NCI-H1417 (cell line): ENCODE measurements at regions not wholly inside any gene's neighbourhood (a gene's known extent, or its start where the extent isn't known, plus 50 kb on each side); places are given as distances from the start of the nearest gene placed in this dataset.

ENCODE experiments used
- DNase-seq, 3 experiments: peaks; one replicate each; lab custom pipeline; 2025; lab: John Stamatoyannopoulos, UW

DNA sequence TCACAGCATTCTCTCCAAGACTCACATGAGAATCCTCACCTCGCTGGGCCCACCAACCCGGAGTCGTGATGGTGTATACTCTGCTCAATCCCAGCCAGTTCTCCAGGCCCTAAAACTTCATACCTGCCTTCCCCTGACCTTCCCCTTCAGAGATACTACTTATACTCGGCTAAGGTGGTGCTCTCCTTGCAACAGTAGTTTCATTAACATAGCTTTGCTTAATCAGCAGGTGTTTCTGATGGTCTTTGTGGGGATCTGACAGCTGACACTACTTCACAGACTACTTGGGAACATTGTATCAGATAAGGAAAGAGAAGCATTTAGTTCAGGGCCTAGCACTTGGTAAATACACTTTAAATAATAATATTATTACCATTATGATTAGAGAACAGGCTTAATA is 301.5 kb upstream of the DAB1 start:
- DNase-seq: no peak

DNA sequence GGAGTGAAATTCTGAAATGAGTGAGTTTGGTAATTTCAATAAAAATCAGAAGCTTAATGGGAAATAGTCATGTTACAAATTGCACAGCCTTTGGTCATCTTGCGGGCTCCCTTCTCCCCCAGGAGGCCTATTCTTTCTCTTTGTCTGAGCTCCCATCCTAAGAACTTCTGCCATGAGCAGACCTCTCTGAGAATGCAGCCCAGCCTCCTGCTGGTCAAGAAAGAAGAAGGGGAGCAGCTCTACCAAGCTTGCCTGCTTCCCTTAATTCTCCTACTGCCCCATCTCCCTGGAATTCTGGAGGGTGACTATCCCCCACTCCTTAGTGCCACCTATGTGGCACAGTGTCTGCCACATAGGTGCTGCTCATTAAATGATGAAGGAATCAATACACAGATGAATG is 300.7 kb upstream of the DAB1 start:
- no peak for DNase-seq

DNA sequence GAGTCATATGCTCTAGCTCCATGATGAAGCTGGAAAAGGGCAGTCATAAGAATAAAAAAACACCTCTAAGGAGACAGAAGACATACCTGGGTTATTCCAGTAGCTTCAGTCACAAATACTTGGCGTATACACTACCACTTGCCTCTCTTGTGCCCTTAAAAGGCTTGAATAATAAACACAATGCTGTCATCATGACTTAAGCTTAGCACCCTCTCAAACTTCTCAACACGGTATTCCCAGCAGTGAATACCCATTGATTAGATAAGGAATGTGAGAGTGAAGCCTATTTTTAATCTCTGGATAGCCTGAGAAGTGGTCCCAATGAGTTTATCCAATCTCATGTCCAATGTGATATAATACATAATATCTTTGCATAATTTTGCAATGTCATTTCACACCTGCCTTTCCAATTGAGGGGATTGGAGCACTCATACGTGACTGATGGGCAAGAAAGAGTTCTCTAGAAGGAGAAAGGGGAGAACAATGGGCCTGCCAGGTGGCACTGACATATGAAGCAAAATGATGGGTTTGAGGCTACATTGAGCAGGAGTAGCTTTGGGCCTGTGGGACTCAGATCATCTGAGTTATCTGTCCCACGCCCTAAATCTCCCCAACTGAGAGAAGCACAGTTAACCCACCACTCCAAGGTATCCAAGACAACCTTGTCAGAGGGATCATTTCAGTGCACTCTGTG is 298.6 kb upstream of the DAB1 start:
- DNase-seq: no peak

DNA sequence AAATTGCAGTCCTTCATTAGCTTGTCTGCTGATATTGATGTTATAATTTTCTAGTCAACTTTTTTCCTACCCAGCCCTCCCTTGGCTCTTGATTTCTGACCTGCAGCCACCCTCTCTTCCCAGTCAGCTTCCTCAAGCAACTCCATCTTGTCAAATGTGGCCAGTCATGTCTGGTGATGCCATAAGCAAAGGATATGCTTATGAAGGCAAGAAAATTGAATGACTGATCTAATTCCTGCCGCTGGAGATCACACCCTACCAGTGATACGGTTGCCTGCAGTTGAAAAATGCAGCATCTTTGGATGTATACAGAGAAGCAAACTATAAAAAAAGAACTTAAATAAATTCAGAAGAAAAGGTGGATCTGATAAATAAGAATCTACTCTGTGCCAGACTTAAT is 297.1 kb upstream of the DAB1 start:
- DNase-seq: no peak

DNA sequence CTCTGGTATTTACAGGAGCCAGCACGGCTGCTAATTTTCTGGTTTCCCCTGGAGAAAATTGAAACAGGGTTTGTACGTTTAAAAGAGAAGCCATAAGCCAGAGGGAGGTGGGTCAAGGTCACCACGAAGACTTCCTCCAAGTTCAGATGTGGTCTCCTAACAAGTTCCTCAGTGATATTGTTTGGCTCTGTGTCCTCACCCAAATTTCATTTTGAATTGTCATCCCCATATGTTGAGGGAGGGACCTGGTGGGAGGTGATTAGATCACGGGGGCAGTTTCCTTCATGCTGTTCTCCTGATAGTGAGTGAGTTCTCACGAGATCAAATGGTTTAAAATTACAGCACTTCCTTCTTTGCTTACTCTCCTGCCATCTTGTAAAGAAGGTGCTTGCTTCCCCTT is 295.4 kb upstream of the DAB1 start:
- no peak for DNase-seq

DNA sequence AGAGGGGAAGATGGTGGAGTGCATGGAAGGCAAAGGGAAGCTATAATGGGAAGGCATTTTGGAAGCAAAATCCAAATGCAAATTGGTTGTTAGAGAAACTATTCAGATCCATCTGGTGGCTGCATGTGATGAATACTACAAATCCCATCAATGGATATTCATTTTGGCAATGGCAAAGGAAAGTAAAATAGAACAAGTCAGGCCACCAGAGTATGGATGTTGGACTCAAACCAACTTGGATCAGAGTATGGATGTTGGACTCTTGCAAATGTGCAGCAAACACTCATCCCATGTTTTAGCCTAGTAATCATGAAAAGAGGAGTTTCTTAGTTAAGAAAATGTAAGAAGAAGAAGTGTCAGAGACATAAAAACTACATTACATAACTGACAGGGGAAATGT is 289.6 kb upstream of the DAB1 start:
- no peak for DNase-seq

DNA sequence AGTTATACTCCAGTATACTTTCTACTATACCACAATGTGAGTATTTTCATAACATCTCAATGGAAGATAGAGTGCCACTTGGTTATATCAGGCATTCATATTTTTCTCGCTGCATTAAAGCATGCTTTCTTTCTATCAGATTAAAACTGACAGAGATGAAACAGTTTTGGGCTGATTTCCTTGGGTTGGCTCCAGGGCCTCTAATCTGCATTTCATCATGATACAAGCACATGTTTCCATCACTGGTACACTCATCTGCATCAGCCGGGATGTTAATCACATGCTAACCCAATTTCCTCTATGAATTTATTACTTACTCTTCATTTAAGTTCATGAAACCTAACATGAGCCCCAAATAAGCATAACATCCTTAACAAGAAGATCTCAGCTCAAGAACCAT is 289.0 kb upstream of the DAB1 start:
- no peak for DNase-seq

DNA sequence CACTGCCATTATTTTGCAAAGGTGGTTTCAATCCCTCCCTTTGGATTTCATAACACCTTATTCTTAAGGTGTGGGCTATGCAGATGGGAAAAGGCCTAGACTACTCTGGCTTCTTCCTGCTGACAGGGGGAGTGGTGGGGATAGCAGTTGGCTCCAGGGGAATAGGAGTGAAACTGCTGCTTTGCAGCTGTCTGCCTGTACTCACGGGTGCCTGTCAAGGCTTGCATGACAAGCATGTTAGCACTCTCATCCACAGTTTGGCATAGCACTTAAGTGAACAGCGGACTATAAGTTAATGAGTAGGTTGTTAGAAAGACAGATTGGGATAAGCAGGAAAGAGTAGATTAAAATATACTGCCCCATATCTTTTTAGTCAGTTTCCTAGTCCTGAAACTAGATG is 287.5 kb upstream of the DAB1 start:
- peak in 2 of 3 experiments; percentile 16 to 59 for DNase-seq

DNA sequence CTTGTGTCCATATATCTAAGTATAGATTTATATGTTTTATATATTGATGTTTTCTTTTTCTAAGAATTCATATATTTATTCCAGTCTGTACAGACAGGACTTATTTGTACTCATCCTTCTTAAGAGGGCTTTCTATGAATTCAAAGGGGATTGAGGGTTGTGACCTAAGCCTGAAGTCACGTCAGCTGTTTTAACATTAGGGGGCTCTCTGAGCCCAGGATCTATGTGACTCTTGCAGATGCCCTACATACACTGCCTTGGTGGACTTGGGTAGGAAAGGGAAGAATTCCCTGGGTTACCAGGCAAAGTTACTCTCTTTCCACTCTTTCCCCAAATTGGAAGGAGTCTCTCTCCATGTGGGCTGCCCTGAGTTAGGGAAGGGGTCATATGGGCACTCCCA is 283.8 kb upstream of the DAB1 start:
- no peak for DNase-seq

DNA sequence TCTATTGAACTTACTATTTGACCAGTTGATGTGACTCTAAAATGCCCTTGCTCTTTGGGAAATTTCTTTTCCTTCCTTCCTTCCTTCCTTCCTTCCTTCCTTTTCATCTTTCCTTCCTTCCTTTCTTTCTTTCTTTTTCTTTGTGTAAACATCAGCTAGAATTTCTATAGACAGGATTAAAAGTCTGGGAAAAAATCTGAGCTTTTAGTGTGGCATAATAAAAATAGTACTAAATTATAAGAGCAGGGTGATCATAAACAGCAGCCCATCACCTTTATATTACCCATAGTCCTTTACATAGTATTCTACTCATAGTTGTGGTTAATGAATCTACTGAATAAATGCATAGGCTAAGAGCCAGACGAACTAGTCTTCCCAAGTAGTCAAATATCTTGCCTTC is 281.0 kb upstream of the DAB1 start:
- no peak for DNase-seq

DNA sequence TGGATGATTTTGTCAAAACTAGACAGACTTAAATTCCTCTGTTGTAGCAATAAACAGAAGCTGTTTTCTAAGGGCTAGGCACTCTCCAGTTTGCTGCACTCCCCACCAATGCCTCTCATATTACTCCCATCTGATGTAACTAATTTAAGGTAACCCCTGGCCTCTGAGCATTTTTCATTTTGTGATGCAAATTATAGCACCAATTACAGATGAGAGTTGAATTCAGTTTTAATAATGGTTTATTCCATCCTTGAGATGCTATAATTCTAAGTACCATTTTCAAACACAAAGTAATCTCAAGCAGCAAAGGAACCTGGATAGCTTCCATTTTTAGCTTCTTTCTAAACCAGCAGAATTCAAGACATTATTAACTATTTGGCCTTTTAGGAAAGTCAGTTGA is 280.4 kb upstream of the DAB1 start:
- DNase-seq: no peak

DNA sequence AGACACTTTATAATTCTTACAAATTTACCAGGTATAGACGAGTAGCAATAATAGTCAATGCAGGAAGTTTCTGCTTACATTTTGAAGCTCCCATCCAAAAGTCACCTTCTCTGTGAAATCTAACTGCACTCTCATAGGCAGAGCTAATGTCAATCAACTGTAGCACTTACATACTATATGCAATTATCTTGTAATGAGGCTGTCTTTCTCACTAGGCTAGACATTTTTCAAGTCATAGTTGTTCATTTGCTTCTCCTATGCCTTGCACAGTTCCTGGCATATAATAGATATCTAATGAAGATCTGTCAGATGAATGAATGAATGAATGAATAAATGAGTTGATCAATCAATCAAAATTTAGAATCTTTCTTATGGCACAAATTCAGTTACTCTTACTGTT is 273.0 kb upstream of the DAB1 start:
- no peak for DNase-seq

DNA sequence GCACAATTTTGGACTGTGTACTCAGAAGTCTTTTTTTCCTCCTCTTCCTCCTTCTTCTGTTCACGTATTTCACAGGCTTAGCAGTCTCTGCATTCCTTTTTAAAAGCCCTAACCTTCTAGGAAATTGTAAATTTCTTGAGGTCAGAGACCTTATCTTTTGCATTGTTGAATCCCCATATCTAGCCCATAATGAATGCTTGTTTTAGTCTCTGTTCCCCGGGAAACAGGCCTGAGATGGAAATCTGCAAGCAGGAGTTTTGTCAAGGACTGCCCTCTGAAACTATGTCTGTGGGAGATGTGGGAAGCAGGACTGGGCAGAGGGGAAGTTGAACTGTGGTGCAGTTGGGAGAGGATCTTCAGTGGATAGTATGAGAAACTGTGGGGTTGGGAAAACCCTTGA is 272.2 kb upstream of the DAB1 start:
- DNase-seq: no peak

DNA sequence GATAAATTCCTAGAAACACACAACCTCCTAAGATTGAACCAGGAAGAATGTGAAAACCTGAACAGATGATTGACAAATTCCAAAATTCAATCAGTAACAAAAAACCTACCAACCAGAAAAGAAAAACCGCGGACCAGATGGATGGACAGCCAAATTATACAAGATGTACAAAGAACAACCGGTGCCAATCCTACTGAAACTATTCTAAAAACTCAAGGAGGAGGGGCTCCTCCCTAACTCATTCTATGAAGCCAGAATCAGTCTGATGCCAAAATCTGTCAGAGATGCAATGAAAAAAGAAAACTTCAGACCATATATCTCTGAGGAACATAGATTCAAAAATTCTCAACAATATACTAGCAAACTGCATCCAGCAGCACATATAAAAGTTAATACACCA is 262.4 kb upstream of the DAB1 start:
- no peak for DNase-seq

DNA sequence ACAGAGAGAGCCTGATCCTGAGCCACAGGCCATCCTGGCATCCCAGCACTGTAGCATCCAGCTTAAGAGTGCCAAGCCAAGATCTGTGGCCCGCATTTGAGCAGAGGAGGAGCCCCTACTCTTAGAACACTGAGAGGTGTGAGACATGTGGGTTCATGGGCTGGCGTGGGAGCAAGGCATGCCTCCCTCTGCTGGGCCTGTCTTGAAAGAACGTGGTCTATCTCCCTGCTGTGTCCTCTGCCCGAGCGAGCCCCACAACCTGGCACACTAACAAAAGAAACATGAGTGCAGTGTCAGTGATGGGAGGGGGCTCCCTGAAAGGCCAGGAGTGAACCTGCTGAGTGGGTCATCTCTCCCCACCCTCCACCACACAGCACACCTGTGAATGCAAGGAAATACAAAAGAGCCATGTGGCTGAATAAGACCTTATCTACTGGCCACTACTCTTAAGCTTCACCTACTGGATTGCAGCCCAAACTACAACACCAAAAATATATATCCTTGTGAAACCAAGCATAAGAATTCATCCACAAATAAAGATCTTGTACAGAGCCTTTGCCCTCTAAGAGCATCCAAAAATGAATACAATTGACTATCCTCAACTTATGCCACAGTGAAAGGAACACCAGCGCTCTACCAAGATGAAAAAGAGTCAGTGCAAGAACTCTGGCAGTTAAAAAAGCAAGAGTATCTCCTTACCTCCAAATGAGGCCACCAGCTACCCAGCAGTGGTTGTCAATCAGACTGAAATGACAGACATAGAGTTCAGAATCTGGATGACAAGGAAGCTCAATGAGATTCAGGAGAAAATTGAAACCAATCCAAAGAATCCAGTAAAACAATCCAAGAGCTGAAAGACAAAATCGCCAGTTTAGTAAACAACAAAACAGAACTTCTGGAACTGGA is 259.4 kb upstream of the DAB1 start:
- no peak for DNase-seq

DNA sequence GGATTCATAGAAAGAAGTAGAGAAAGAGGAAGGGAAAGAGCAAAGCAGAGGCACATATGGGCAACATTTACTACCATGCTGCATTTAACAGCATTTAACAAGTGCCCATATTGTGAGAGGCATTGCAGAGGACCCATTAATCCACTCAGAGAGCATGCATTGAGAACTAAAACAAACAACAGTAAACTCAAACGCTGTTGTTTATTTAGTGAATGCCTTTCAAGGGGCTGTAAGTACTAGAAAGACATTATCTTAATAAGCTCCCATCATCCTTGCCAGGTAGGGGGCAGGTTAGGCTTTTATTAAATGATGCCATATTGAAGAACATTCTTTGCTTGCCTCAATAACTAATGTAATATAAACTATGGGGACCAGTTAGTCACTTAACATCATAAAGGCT is 254.3 kb upstream of the DAB1 start:
- peak; percentile 66 to 93 (median 90) for DNase-seq

DNA sequence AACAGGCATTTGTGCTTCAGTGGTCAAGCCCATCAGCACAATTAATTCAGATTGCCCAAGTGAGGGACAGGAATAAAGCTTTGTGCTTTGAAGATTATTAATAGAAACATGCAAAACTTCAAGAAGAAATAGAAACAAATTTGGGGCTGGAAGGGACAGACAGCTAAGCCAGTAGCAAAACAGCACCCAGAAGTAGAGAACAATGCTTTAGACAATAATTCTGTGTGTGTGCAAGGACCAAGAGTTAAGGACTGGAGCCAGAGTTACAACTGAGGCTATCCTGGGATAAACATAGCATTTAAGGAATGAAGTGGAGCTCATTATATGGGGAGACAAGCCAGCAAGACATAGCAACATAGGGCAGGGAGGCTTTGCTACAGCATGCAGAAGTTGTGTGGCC is 251.9 kb upstream of the DAB1 start:
- no peak for DNase-seq

DNA sequence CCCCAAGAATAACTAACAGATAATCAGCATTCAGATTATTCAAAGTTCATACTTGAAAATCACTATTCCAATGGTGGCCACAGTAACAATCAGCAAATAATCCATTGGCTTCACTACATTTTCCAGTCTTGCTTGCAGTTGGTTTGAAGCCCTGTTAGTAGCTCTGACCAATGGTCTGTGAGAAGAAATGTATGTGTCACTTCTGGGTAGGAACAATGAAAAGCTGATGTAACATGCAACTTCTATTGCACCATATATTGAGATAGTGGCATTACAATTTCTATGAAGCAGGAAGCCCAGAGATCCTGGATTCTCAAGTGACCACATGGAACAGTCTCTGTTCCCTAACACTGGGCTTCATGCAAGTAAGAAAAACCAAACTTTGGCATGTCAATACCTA is 250.9 kb upstream of the DAB1 start:
- DNase-seq: no peak

DNA sequence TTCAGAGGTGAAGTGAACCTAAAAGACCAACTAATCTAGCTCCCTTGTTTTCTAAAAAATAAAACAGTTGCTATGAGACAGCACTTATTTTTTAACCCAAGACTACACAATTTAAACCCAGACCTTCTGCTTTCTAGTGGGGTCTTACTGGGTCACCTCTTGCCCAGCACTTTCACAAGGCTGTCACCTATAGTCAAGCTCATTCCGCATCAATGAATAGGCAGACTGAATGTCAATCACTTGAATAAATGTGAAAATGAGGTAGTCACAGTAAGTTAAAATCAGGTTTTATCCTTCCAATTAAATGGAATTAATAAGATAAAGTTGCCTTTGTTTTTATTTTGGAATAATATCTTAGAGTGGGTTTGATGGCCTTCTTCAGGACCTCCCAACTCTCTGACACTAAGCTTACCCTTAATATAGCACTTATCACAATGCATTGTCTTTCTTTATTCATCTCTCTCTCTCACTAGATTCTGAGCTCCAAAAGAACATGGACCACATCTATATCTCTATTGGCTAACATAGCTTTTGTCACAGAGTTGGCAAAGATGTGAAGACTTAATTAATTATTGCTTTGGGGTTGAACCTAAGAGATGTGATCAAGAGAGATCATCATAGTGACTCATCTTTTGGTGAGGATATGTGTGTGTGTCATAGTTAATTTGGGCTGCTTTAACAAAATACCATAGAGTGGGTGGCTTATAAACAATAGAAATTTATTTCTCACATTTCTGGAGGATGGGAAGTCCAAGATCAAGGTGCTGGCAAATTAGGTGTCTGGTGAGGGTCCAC is 248.7 kb upstream of the DAB1 start:
- DNase-seq: no peak

DNA sequence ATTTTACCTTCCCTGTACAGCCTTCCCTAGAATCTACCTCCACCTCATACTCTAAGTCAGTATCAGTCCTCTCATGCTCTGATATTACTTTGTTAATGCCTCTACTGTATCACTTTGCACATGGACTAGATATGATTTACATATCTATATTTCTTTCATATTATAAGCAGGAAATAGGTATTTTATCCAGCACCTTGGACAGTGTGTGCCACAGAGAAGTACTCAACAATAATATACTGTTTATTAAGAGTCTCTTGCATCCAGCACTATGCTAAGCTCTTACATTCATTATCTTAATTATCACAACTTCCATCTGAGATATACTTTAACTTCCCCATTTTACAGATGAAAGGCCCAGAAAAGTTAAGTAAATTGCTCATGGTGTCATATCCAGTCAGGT is 247.9 kb upstream of the DAB1 start:
- no peak for DNase-seq

DNA sequence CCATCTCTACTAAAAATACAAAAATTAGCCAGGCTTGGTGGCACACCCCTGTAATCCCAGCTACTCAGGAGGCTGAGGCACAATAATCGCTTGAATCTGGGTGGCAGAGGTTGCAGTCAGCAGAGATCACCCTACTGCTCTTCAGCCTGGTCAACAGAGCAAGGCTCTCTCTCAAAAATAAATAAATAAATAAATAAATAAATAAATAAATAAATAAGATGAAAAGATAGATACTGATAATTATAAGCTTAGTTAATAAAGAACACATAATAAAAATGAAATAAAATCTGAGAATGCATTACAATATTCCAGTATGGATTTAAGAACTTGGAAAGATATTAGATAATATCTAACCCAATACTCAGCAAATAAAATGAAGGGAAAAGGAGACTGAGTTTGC is 235.9 kb upstream of the DAB1 start:
- DNase-seq: no peak

DNA sequence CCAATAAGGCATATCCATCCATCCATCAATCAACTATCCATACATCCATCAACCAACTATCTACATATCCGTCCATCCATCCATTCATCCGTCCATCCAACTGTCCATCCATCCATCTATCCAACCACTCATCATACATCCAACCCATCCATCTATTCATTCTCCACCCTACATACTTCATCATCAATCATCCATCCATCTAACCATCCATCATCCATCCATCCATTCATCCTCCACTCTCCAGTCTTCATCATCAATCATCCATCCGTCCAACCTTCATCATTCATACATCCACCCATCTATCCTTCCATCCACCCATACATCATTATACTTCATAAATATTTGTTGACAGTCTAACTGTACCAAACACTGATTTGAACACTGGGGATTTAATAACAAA is 231.3 kb upstream of the DAB1 start:
- no peak for DNase-seq

DNA sequence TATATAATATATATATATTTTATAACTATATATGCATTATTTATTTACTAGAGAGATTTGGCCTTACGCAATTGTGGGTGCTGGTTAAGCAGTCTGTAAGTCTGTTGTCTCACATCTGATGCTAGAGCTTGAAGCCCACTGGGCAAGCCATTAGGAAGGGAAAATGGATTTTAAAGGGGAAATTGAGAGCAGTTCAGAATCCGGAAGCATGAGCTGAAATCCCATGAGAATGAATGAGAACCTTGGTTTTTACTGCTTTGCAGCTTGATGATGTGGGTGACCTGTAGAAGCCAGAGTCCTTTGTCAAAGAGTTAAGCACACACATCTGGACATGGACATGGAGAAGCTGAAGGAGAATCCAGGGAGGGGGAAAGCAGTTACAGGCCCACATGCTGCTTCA is 220.8 kb upstream of the DAB1 start:
- DNase-seq: no peak
